ENCODE measurements at regions not wholly inside any gene's neighbourhood (a gene's known extent, or its start where the extent isn't known, plus 50 kb on each side); places are given as distances from the start of the nearest gene placed in this dataset.

- H3K4me1 ChIP-seq: no peaks in the 10 kb centered on the region
- DNase-seq: no peak
- H3K4me3 ChIP-seq: no peak overlapping the region
- no peaks in the 10 kb centered on the region for H3K36me3 ChIP-seq
- intact Hi-C loops (cut with DNase I; ENCODE audit: low total_unique reads): no loop called here
- H3K9me3 ChIP-seq: no peaks in the 10 kb centered on the region
- H3K27me3 ChIP-seq: no peaks in the 10 kb centered on the region
- no peak overlapping the region for H3K27ac ChIP-seq
- TF ChIP-seq CTCF (IDR thresholded peaks at IDR 0.05) (no peak), POLR2A (IDR thresholded peaks at IDR 0.05) (no peak)
These were observed 481.8 kb downstream of the XYLT1 start for GRCh38 chr16:16988963-16989362.

- Histone ChIP-seq H3K27me3 (no peaks in the 10 kb centered on the region), H3K27ac (no peak overlapping the region), H3K4me3 (no peak overlapping the region), H3K36me3 (no peaks in the 10 kb centered on the region), H3K9me3 (no peaks in the 10 kb centered on the region), H3K4me1 (no peaks in the 10 kb centered on the region)
- no peak for DNase-seq
- intact Hi-C loops (cut with DNase I; ENCODE audit: low total_unique reads): no loop called here
- no peak for TF ChIP-seq POLR2A (IDR thresholded peaks at IDR 0.05)
- TF ChIP-seq CTCF (IDR thresholded peaks at IDR 0.05): no peak
These were observed 481.4 kb downstream of the XYLT1 start for GRCh38 chr16:16989368-16989767.

GRCh38 chr16:16991711-16992110 lies 479.0 kb downstream of the XYLT1 start:
- Histone ChIP-seq H3K36me3 (no peaks in the 10 kb centered on the region), H3K27ac (no peak overlapping the region), H3K9me3 (no peaks in the 10 kb centered on the region), H3K27me3 (no peaks in the 10 kb centered on the region), H3K4me3 (no peak overlapping the region), H3K4me1 (no peaks in the 10 kb centered on the region)
- TF ChIP-seq CTCF (IDR thresholded peaks at IDR 0.05) (no peak), POLR2A (IDR thresholded peaks at IDR 0.05) (no peak)
- DNase-seq: no peak
- intact Hi-C loops (cut with DNase I; ENCODE audit: low total_unique reads): no loop called here

GRCh38 chr16:16992975-16993765 lies 477.6 kb downstream of the XYLT1 start:
- Histone ChIP-seq H3K9me3 (no peaks in the 10 kb centered on the region), H3K27ac (no peak overlapping the region), H3K4me3 (no peak overlapping the region), H3K4me1 (no peaks in the 10 kb centered on the region), H3K36me3 (no peaks in the 10 kb centered on the region), H3K27me3 (no peaks in the 10 kb centered on the region)
- DNase-seq: no peak
- intact Hi-C loops (cut with DNase I; ENCODE audit: low total_unique reads): no loop called here
- TF ChIP-seq POLR2A (IDR thresholded peaks at IDR 0.05) (no peak), CTCF (IDR thresholded peaks at IDR 0.05) (no peak)

- Histone ChIP-seq H3K9me3 (no peaks in the 10 kb centered on the region), H3K36me3 (no peaks in the 10 kb centered on the region), H3K27me3 (no peaks in the 10 kb centered on the region), H3K4me3 (no peak overlapping the region), H3K27ac (no peak overlapping the region), H3K4me1 (no peaks in the 10 kb centered on the region)
- TF ChIP-seq POLR2A (IDR thresholded peaks at IDR 0.05): no peak
- no peak for TF ChIP-seq CTCF (IDR thresholded peaks at IDR 0.05)
- intact Hi-C loops (cut with DNase I; ENCODE audit: low total_unique reads): no loop called here
- no peak for DNase-seq
These were observed 475.9 kb downstream of the XYLT1 start for GRCh38 chr16:16994831-16995230.

All from uterus (tissue), 3 donors.